BE2C (cell line): ENCODE measurements at regions not wholly inside any gene's neighbourhood (a gene's known extent, or its start where the extent isn't known, plus 50 kb on each side); places are given as distances from the start of the nearest gene placed in this dataset.

Source experiments
- DNase-seq: peaks from one replicate; pipeline ENCODE4 v3.0.0-alpha.2; 2020
- H3K27me3 ChIP-seq: fragments of 250-450 bp; sonication (Bioruptor Pico); 2 replicates; pipeline ENCODE4 v1.5.1; 2020; ENCODE audit warnings: mild to moderate bottlenecking
- H3K36me3 ChIP-seq: fragments of 250-450 bp; sonication (Bioruptor Pico); 2 replicates; pipeline ENCODE4 v1.5.1; 2020; ENCODE audit warnings: mild to moderate bottlenecking
- H3K4me1 ChIP-seq: fragments of 250-450 bp; sonication (Bioruptor Pico); 2 replicates; pipeline ENCODE4 v1.5.1; 2020
- H3K4me3 ChIP-seq: 2 replicates; pipeline ENCODE4 v1.5.1; 2011; ENCODE audit warnings: low read depth, low read length
- H3K9me3 ChIP-seq: fragments of 250-450 bp; sonication (Bioruptor Pico); 2 replicates; pipeline ENCODE4 v1.5.1; 2020
- CTCF ChIP-seq: IDR thresholded peaks from 2 replicates; pipeline ENCODE4 v1.5.1; 2012; ENCODE audit warnings: mild to moderate bottlenecking, low read depth, low read length

DNA sequence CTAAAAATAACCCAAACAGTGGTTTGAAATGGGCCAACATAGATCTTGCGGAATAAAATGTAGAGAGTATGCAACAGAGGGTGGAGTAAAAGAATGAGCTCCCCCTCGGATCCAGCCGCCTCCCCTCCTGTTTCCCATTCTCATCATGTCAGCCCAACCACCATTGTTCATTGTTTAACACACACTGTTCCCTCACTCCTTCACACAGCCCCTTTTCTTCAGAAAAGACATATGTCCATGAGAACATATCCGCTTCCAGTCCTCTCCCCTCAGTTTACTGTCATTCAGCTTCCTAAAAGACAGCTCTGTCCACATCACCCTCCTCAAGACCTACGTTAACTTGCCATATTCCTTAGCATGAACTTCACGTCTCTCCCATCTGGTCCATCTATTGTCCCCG lies 62.9 kb upstream of the SERTAD2 start:
- TF ChIP-seq CTCF, result no peak
- H3K4me1 ChIP-seq, result no peaks in the 10 kb centered on the region
- no peaks in the 10 kb centered on the region for H3K27me3 ChIP-seq
- H3K36me3 ChIP-seq, result no peaks in the 10 kb centered on the region
- DNase-seq, result no peak
- no peaks in the 10 kb centered on the region for H3K9me3 ChIP-seq
- no peak overlapping the region for H3K4me3 ChIP-seq

- no peak for TF ChIP-seq CTCF
These were observed 64.7 kb upstream of the SERTAD2 start for GRCh38 chr2:64718250-64718885.

GRCh38 chr2:64720535-64721319 lies 67.0 kb upstream of the SERTAD2 start:
- Histone ChIP-seq H3K4me1 (no peaks in the 10 kb centered on the region), H3K36me3 (no peaks in the 10 kb centered on the region), H3K9me3 (no peaks in the 10 kb centered on the region), H3K4me3 (no peak overlapping the region), H3K27me3 (no peaks in the 10 kb centered on the region)
- no peak for DNase-seq
- TF ChIP-seq CTCF, result no peak

More at GRCh38 chr2:64718250-64718885, 64.7 kb upstream of the SERTAD2 start:
- H3K27me3 ChIP-seq, result no peaks in the 10 kb centered on the region
- H3K36me3 ChIP-seq, result no peaks in the 10 kb centered on the region
- no peak for DNase-seq
- no peaks in the 10 kb centered on the region for H3K4me1 ChIP-seq
- no peak overlapping the region for H3K4me3 ChIP-seq
- no peaks in the 10 kb centered on the region for H3K9me3 ChIP-seq

DNA sequence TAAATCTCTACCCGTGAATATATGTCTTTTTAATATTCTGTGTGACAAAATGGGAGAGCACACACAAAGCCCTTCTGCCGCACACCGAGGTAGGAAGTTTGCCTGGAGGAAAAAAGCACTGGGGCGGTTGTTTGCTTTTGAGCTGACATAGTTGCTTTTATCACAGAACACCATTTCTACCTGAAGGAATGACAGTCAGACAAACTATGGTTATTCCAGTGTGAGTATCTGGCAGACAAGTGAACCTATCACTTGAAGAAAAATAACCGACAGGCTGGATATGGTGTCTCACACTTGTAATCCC lies 67.6 kb upstream of the SERTAD2 start:
- H3K4me1 ChIP-seq, result no peaks in the 10 kb centered on the region
- no peaks in the 10 kb centered on the region for H3K27me3 ChIP-seq
- no peaks in the 10 kb centered on the region for H3K36me3 ChIP-seq
- DNase-seq, result no peak
- H3K4me3 ChIP-seq, result no peak overlapping the region
- no peak for TF ChIP-seq CTCF
- no peaks in the 10 kb centered on the region for H3K9me3 ChIP-seq

DNA sequence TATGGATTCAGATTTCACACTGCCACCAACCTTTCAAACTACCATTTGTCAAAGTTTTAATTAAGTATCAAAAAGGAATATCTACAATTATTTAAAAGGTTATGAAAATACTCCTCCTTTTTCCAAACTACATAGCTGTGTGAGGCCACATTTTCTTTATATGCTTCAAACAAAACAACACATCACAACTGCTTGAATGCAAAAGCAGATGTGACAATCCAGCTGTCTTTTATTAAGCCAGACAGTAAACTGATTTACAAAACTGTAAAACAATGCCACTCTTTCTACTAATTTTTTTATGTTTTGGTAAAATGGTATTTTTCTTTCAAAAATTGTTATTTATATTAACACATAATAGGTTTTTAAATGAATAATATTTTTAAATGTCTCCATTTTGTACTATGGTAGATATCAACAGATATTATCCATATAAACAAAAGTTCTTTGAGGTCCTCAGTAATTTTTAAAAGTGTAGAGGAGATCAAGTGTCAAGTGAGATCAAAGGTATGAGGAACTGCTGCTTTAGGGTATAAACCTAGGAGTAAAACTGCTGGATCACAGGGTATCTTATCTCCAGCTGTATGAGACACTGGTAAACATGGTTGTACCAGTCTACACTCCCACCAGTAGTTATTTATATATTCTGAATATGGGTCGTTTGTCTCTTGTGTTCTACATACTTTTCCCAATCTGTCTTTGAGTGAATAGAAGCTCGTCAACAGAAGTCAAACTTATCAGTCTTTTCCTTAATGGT lies 68.8 kb upstream of the SERTAD2 start:
- Histone ChIP-seq H3K27me3 (no peaks in the 10 kb centered on the region), H3K9me3 (no peaks in the 10 kb centered on the region), H3K36me3 (no peaks in the 10 kb centered on the region), H3K4me1 (peaks cover 5% of the 10 kb centered on the region), H3K4me3 (no peak overlapping the region)
- no peak for TF ChIP-seq CTCF
- DNase-seq, result no peak
